ENCODE measurements at regions not wholly inside any gene's neighbourhood (a gene's known extent, or its start where the extent isn't known, plus 50 kb on each side); places are given as distances from the start of the nearest gene placed in this dataset.

- 90% methylated on average over 6 of the region's 6 CpGs for WGBS
- Histone ChIP-seq H3K9me3 (no peaks in the 10 kb centered on the region), H3K36me3 (no peaks in the 10 kb centered on the region), H3K4me3 (no peak overlapping the region), H3K27me3 (replicated peaks; ENCODE audit: insufficient read depth) (no peaks in the 10 kb centered on the region), H3K27ac (no peak overlapping the region), H3K4me1 (replicated peaks) (no peaks in the 10 kb centered on the region)
- no peak for DNase-seq (ENCODE audit: low spot score)
- intact Hi-C loops (cut with DNase I) = no loop called here
- TF ChIP-seq POLR2AphosphoS5 (IDR thresholded peaks at IDR 0.05) = no peak
- no peak for TF ChIP-seq POLR2A (IDR thresholded peaks at IDR 0.05)
- TF ChIP-seq CTCF (IDR thresholded peaks at IDR 0.05) = no peak
Observed at GRCh38 chr18:55142410-55142809, 183.1 kb upstream of the CCDC68 start.

- no peak for DNase-seq (ENCODE audit: low spot score)
- intact Hi-C loops (cut with DNase I) = no loop called here
- 73% methylated on average over 4 of the region's 4 CpGs for WGBS
- no peaks in the 10 kb centered on the region for H3K9me3 ChIP-seq
- TF ChIP-seq POLR2A (IDR thresholded peaks at IDR 0.05) = no peak
- no peak for TF ChIP-seq POLR2AphosphoS5 (IDR thresholded peaks at IDR 0.05)
- TF ChIP-seq CTCF (IDR thresholded peaks at IDR 0.05) = no peak
- no peaks in the 10 kb centered on the region for H3K4me1 ChIP-seq (replicated peaks)
- H3K36me3 ChIP-seq = no peaks in the 10 kb centered on the region
- no peak overlapping the region for H3K27ac ChIP-seq
- H3K27me3 ChIP-seq (replicated peaks; ENCODE audit: insufficient read depth) = no peaks in the 10 kb centered on the region
- no peak overlapping the region for H3K4me3 ChIP-seq
Observed at GRCh38 chr18:55141318-55141717, 182.1 kb upstream of the CCDC68 start.

- no peak for DNase-seq (ENCODE audit: low spot score)
- Histone ChIP-seq H3K27me3 (replicated peaks; ENCODE audit: insufficient read depth) (no peaks in the 10 kb centered on the region), H3K4me1 (replicated peaks) (no peaks in the 10 kb centered on the region), H3K27ac (no peak overlapping the region), H3K4me3 (no peak overlapping the region), H3K9me3 (no peaks in the 10 kb centered on the region), H3K36me3 (no peaks in the 10 kb centered on the region)
- intact Hi-C loops (cut with DNase I) = no loop called here
- TF ChIP-seq POLR2AphosphoS5 (IDR thresholded peaks at IDR 0.05) (no peak), POLR2A (IDR thresholded peaks at IDR 0.05) (no peak), CTCF (IDR thresholded peaks at IDR 0.05) (no peak)
- 62% methylated on average over 4 of the region's 4 CpGs for WGBS
Observed at GRCh38 chr18:55139836-55140235, 180.6 kb upstream of the CCDC68 start.

GRCh38 chr18:55139307-55139706 is 180.0 kb upstream of the CCDC68 start:
- no peak for DNase-seq (ENCODE audit: low spot score)
- TF ChIP-seq POLR2A (IDR thresholded peaks at IDR 0.05) (no peak), POLR2AphosphoS5 (IDR thresholded peaks at IDR 0.05) (no peak), CTCF (IDR thresholded peaks at IDR 0.05) (no peak)

GRCh38 chr18:55138401-55138800 is 179.1 kb upstream of the CCDC68 start:
- no peaks in the 10 kb centered on the region for H3K4me1 ChIP-seq (replicated peaks)
- H3K27me3 ChIP-seq (replicated peaks; ENCODE audit: insufficient read depth) = no peaks in the 10 kb centered on the region
- no peak overlapping the region for H3K27ac ChIP-seq
- H3K4me3 ChIP-seq = no peak overlapping the region
- intact Hi-C loops (cut with DNase I) = no loop called here
- TF ChIP-seq POLR2AphosphoS5 (IDR thresholded peaks at IDR 0.05) (no peak), POLR2A (IDR thresholded peaks at IDR 0.05) (no peak)
- no peak for DNase-seq (ENCODE audit: low spot score)
- no peaks in the 10 kb centered on the region for H3K36me3 ChIP-seq
- H3K9me3 ChIP-seq = no peaks in the 10 kb centered on the region
- WGBS = 89% methylated on average over 4 of the region's 4 CpGs

More at GRCh38 chr18:55139307-55139706, 180.0 kb upstream of the CCDC68 start:
- intact Hi-C loops (cut with DNase I) = no loop called here
- no peak overlapping the region for H3K27ac ChIP-seq
- H3K36me3 ChIP-seq = no peaks in the 10 kb centered on the region
- no peaks in the 10 kb centered on the region for H3K4me1 ChIP-seq (replicated peaks)
- H3K9me3 ChIP-seq = no peaks in the 10 kb centered on the region
- no peaks in the 10 kb centered on the region for H3K27me3 ChIP-seq (replicated peaks; ENCODE audit: insufficient read depth)
- H3K4me3 ChIP-seq = no peak overlapping the region

Data from prostate gland (tissue), 2 donors.